ENCODE measurements at regions not wholly inside any gene's neighbourhood (a gene's known extent, or its start where the extent isn't known, plus 50 kb on each side); places are given as distances from the start of the nearest gene placed in this dataset.

DNA sequence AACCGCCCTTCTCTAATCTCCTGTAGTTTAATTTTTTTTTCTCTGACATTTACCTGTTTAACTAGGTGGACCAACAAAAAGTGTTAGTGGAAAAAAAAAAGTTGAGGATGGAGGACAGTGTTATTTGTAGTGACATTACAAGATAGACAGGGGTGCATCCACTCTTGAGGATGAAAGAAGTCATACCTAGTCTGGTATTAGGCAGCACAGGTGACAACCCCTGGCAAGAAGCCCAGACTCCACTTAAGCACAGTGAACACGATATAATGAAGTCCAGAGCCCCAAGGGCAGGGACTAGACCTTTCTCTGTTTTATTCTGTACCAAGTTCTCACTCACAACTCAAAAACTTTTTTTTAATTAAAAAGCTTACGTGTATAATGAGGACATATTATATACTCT lies 268.4 kb downstream of the GPR37 start:
- Mint-ChIP-seq H3K4me3 (no peak overlapping the region), H3K27me3 (no peaks in the 10 kb centered on the region), H3K27ac (no peak overlapping the region), H3K4me1 (no peaks in the 10 kb centered on the region), H3K36me3 (no peaks in the 10 kb centered on the region), H3K9me3 (peaks cover 3 to 8% (median 6%) of the 10 kb centered on the region in 3 donors)
- ATAC-seq (replicated peaks in 1 of 4) (no peak), DNase-seq (no peak)
- ChIA-PET CTCF (no interaction called here), POLR2A (no interaction called here)
- no peak overlapping the region for H3K4me3 ChIP-seq (ENCODE audit: control insufficient read depth in 1 of 2, extremely low read depth in 1 of 2, low read length in 1 of 2)
- no peaks in the 10 kb centered on the region for H3K4me1 ChIP-seq (ENCODE audit: control insufficient read depth in 1 of 2, extremely low read depth in 1 of 2, insufficient read depth in 2 of 2, low read length in 2 of 2)
- H3K36me3 ChIP-seq (ENCODE audit: control insufficient read depth in 2 of 2, extremely low read depth in 1 of 2, insufficient read depth in 1 of 2, low read length in 1 of 2), result no peaks in the 10 kb centered on the region
- no peaks in the 10 kb centered on the region for H3K27me3 ChIP-seq (replicated peaks in 1 of 2; ENCODE audit: control insufficient read depth in 2 of 2, extremely low read depth in 1 of 2, insufficient read depth in 2 of 2, low read length in 1 of 2)
- no peaks in the 10 kb centered on the region for H3K9me3 ChIP-seq
- no peak overlapping the region for H3K27ac ChIP-seq (ENCODE audit: low read length)
- no CpG with 5 or more reads among the region's 3 CpGs for WGBS (ENCODE audit: insufficient coverage)

DNA sequence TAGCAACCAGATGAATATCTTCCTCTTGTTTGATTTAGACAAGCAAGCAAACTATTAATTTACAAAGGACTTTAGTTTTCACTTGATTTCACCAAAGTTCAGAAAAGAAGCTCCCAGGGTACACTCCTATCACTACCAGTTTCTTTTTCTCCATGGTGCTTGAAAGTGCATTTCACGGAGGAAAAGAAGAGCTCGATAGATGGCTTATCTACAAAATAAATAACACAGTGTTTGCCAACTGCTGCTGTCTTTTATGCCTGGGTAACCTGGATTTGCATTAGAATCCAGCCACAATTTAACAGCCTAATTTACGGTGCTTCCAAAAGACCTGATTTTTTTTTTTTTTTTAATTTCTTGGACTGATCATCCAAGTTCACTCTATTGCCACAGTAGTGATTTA lies 275.7 kb downstream of the GPR37 start:
- Mint-ChIP-seq H3K27ac (no peak overlapping the region), H3K4me3 (no peak overlapping the region), H3K4me1 (no peaks in the 10 kb centered on the region), H3K27me3 (no peaks in the 10 kb centered on the region), H3K36me3 (no peaks in the 10 kb centered on the region), H3K9me3 (peaks cover 2 to 7% (median 3%) of the 10 kb centered on the region in 3 donors)
- CTCF ChIA-PET, result no interaction called here
- ATAC-seq (replicated peaks in 1 of 4) (no peak), DNase-seq (no peak)
- H3K4me3 ChIP-seq (ENCODE audit: control insufficient read depth in 1 of 2, extremely low read depth in 1 of 2, low read length in 1 of 2), result no peak overlapping the region
- H3K9me3 ChIP-seq, result no peaks in the 10 kb centered on the region
- no peaks in the 10 kb centered on the region for H3K36me3 ChIP-seq (ENCODE audit: control insufficient read depth in 2 of 2, extremely low read depth in 1 of 2, insufficient read depth in 1 of 2, low read length in 1 of 2)
- WGBS (ENCODE audit: insufficient coverage), result no CpG with 5 or more reads among the region's 3 CpGs
- POLR2A ChIA-PET, result interaction anchor here in 1 of 2 donors (0.6 kb wide), 1 partner anchor 9 kb away, joined by 4 read pairs; no protein-coding TSS in a partner anchor
- H3K4me1 ChIP-seq (ENCODE audit: control insufficient read depth in 1 of 2, extremely low read depth in 1 of 2, insufficient read depth in 2 of 2, low read length in 2 of 2), result no peaks in the 10 kb centered on the region
- no peaks in the 10 kb centered on the region for H3K27me3 ChIP-seq (replicated peaks in 1 of 2; ENCODE audit: control insufficient read depth in 2 of 2, extremely low read depth in 1 of 2, insufficient read depth in 2 of 2, low read length in 1 of 2)
- H3K27ac ChIP-seq (ENCODE audit: low read length), result no peak overlapping the region

DNA sequence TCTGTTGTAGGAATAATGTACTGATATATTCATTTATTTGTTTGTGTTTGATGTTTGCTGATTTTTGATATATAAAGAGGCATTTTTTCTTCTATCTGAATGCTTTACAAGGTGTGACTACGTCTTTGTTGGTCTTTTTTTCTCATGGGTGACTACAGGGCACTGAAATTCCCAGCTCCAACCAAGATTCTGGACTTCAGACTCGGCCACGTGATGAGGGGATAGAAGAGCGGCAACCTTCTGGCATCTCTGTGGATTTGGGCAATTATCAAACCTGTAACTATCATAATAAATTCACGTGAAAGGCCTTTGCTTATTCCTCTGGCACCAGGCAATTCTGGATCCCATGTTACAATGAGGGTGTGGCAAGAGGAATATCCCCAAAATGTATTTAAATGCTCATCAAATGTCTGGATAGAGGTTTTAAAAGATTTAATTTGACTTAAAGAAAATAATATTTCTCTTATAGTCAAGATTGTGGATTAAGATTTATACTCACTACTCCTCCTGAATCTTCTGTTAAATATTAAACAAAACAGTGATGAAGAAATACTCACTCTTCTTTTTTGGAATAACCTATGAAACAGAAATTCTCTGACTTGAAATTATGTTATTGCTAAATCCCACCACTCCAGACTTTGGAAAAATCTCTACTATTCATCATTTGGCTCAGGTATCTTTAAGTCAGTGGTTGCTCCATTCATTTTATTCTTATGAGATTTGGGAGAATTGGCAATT lies 276.3 kb downstream of the GPR37 start:
- no peaks in the 10 kb centered on the region for H3K27me3 ChIP-seq (replicated peaks in 1 of 2; ENCODE audit: control insufficient read depth in 2 of 2, extremely low read depth in 1 of 2, insufficient read depth in 2 of 2, low read length in 1 of 2)
- H3K9me3 Mint-ChIP-seq, result peaks cover 2 to 7% (median 3%) of the 10 kb centered on the region in 3 donors
- CTCF ChIA-PET, result no interaction called here
- H3K4me3 ChIP-seq (ENCODE audit: control insufficient read depth in 1 of 2, extremely low read depth in 1 of 2, low read length in 1 of 2), result no peak overlapping the region
- H3K4me3 Mint-ChIP-seq, result no peak overlapping the region
- H3K27me3 Mint-ChIP-seq, result no peaks in the 10 kb centered on the region
- ATAC-seq (replicated peaks in 1 of 4), result no peak
- no peaks in the 10 kb centered on the region for H3K36me3 Mint-ChIP-seq
- DNase-seq, result no peak
- no peak overlapping the region for H3K27ac ChIP-seq (ENCODE audit: low read length)
- no peaks in the 10 kb centered on the region for H3K36me3 ChIP-seq (ENCODE audit: control insufficient read depth in 2 of 2, extremely low read depth in 1 of 2, insufficient read depth in 1 of 2, low read length in 1 of 2)
- no CpG with 5 or more reads among the region's 5 CpGs for WGBS (ENCODE audit: insufficient coverage)
- POLR2A ChIA-PET, result no interaction called here
- H3K27ac Mint-ChIP-seq, result no peak overlapping the region
- H3K9me3 ChIP-seq, result no peaks in the 10 kb centered on the region
- H3K4me1 Mint-ChIP-seq, result no peaks in the 10 kb centered on the region
- H3K4me1 ChIP-seq (ENCODE audit: control insufficient read depth in 1 of 2, extremely low read depth in 1 of 2, insufficient read depth in 2 of 2, low read length in 2 of 2), result no peaks in the 10 kb centered on the region

DNA sequence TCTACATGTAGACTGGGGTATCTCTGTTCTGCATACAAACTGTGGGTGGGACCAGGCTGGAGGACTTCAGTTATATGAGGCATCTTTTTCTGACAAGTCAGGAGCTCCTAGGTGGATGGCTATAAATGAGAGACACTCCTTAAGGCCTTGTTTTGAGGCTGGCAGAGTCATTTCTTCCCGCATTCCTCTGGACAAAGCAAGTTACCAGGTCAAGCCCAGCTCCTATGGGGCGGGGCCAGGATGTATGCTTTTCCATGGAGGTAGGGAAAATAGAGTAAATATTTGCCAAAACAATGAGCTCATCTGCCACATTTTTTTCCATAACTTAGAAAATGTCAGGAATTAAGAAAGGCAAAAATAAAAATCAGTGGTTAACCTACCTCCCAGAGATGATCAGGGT lies 283.4 kb downstream of the GPR37 start:
- Histone ChIP-seq H3K27ac (ENCODE audit: low read length) (no peak overlapping the region), H3K27me3 (replicated peaks in 1 of 2; ENCODE audit: control insufficient read depth in 2 of 2, extremely low read depth in 1 of 2, insufficient read depth in 2 of 2, low read length in 1 of 2) (no peaks in the 10 kb centered on the region), H3K4me1 (ENCODE audit: control insufficient read depth in 1 of 2, extremely low read depth in 1 of 2, insufficient read depth in 2 of 2, low read length in 2 of 2) (no peaks in the 10 kb centered on the region), H3K36me3 (ENCODE audit: control insufficient read depth in 2 of 2, extremely low read depth in 1 of 2, insufficient read depth in 1 of 2, low read length in 1 of 2) (no peaks in the 10 kb centered on the region), H3K4me3 (ENCODE audit: control insufficient read depth in 1 of 2, extremely low read depth in 1 of 2, low read length in 1 of 2) (no peak overlapping the region), H3K9me3 (no peaks in the 10 kb centered on the region)
- POLR2A ChIA-PET, result no interaction called here
- ATAC-seq (replicated peaks in 1 of 4) (no peak), DNase-seq (no peak)
- Mint-ChIP-seq H3K36me3 (no peaks in the 10 kb centered on the region), H3K27me3 (no peaks in the 10 kb centered on the region), H3K4me3 (no peak overlapping the region), H3K4me1 (no peaks in the 10 kb centered on the region), H3K9me3 (peaks cover 3 to 5% (median 4%) of the 10 kb centered on the region in 3 donors), H3K27ac (no peak overlapping the region)
- WGBS (ENCODE audit: insufficient coverage), result no CpG with 5 or more reads among the region's 2 CpGs
- CTCF ChIA-PET, result interaction anchor here in 1 of 2 donors (0.5 kb wide), 1 partner anchor 668 kb away, joined by 4 read pairs; no protein-coding TSS in a partner anchor

DNA sequence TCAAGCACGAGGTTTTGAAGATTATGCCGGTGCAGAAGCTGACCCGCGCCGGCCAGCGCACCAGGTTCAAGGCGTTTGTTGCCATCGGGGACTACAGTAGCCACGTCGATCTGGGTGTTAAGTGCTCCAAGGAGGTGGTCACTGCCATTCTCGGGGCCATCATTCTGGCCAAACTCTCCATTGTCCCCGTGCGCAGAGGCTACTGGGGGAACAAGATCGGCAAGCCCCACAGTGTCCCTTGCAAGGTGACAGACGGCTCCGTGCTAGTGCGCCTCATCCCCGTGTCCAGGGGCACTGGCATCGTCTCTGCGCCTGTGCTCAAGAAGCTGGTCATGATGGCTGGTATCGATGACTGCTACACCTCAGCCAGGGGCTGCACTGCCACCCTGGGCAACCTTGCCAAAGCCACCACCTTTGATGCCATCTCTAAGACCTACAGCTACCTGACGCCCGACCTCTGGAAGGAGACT lies 284.7 kb downstream of the GPR37 start:
- no peaks in the 10 kb centered on the region for H3K4me1 Mint-ChIP-seq
- H3K36me3 Mint-ChIP-seq, result no peaks in the 10 kb centered on the region
- ATAC-seq (replicated peaks in 1 of 4) (no peak), DNase-seq (no peak)
- no peak overlapping the region for H3K27ac Mint-ChIP-seq
- H3K4me3 Mint-ChIP-seq, result no peak overlapping the region
- H3K27ac ChIP-seq (ENCODE audit: low read length), result no peak overlapping the region
- H3K9me3 Mint-ChIP-seq, result peaks cover 5 to 8% (median 8%) of the 10 kb centered on the region in 3 donors
- ChIA-PET CTCF (no interaction called here), POLR2A (no interaction called here)
- H3K4me3 ChIP-seq (ENCODE audit: control insufficient read depth in 1 of 2, extremely low read depth in 1 of 2, low read length in 1 of 2), result no peak overlapping the region
- H3K9me3 ChIP-seq, result no peaks in the 10 kb centered on the region
- 92% methylated on average over 21 of the region's 23 CpGs for WGBS (ENCODE audit: insufficient coverage)
- no peaks in the 10 kb centered on the region for H3K36me3 ChIP-seq (ENCODE audit: control insufficient read depth in 2 of 2, extremely low read depth in 1 of 2, insufficient read depth in 1 of 2, low read length in 1 of 2)
- no peaks in the 10 kb centered on the region for H3K27me3 Mint-ChIP-seq
- H3K4me1 ChIP-seq (ENCODE audit: control insufficient read depth in 1 of 2, extremely low read depth in 1 of 2, insufficient read depth in 2 of 2, low read length in 2 of 2), result no peaks in the 10 kb centered on the region
- no peaks in the 10 kb centered on the region for H3K27me3 ChIP-seq (replicated peaks in 1 of 2; ENCODE audit: control insufficient read depth in 2 of 2, extremely low read depth in 1 of 2, insufficient read depth in 2 of 2, low read length in 1 of 2)

DNA sequence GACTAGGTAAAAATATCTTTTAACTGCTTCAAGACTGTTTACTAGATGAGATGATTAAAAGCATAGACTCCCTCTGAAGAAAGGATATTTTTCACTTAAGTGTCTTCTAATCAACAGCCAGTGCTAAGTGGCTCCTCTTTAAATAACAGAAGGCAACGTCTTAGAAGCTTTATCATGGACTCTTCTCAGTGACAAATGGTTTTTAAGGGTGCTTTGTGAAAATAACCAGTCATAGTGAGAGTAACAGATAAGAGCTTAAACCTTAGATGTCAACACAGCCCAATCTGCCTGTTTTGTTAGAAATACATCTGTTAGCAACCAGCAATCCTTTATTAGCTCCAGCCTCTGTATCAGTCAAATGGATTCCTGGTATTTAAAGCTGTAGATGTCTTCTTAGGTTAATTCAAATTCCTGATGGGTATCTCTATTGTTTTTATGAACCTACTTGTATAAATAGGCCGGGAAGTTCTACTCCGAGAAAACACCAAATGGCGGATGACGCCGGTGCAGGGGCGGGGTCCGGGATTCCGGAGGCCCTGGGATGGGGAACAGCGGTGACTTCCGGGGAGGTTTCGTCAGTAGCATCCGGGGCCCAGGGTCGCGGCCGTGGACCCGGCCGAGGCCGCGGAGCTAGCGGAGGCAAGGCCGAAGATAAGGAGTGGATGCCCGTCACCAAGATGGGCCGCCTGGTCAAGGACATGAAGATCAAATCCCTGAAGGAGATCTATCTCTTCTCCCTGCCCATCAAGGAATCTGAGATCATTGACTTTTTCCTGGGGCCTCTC lies 285.4 kb downstream of the GPR37 start:
- ATAC-seq (replicated peaks in 1 of 4) (no peak), DNase-seq (no peak)
- no peaks in the 10 kb centered on the region for H3K27me3 ChIP-seq (replicated peaks in 1 of 2; ENCODE audit: control insufficient read depth in 2 of 2, extremely low read depth in 1 of 2, insufficient read depth in 2 of 2, low read length in 1 of 2)
- CTCF ChIA-PET, result no interaction called here
- H3K4me1 ChIP-seq (ENCODE audit: control insufficient read depth in 1 of 2, extremely low read depth in 1 of 2, insufficient read depth in 2 of 2, low read length in 2 of 2), result no peaks in the 10 kb centered on the region
- H3K4me3 ChIP-seq (ENCODE audit: control insufficient read depth in 1 of 2, extremely low read depth in 1 of 2, low read length in 1 of 2), result no peak overlapping the region
- Mint-ChIP-seq H3K9me3 (peaks cover 5 to 8% (median 8%) of the 10 kb centered on the region in 3 donors), H3K4me1 (no peaks in the 10 kb centered on the region), H3K27me3 (no peaks in the 10 kb centered on the region), H3K4me3 (no peak overlapping the region), H3K36me3 (no peaks in the 10 kb centered on the region), H3K27ac (no peak overlapping the region)
- 92% methylated on average over 15 of the region's 24 CpGs for WGBS (ENCODE audit: insufficient coverage)
- POLR2A ChIA-PET, result no interaction called here
- H3K27ac ChIP-seq (ENCODE audit: low read length), result no peak overlapping the region
- no peaks in the 10 kb centered on the region for H3K9me3 ChIP-seq
- H3K36me3 ChIP-seq (ENCODE audit: control insufficient read depth in 2 of 2, extremely low read depth in 1 of 2, insufficient read depth in 1 of 2, low read length in 1 of 2), result no peaks in the 10 kb centered on the region
